ENCODE measurements at regions not wholly inside any gene's neighbourhood (a gene's known extent, or its start where the extent isn't known, plus 50 kb on each side); places are given as distances from the start of the nearest gene placed in this dataset.

GRCh38 chr5:21184581-21184980 lies 1196.6 kb upstream of the CDH18 start:
- TF ChIP-seq CTCF (IDR thresholded peaks at IDR 0.05 in 2 of 3, conservative IDR thresholded peaks at IDR 0.05 in 1 of 3; ENCODE audit: control insufficient read depth in 2 of 3, extremely low read depth in 1 of 3, insufficient read depth in 1 of 3, low read depth in 3 of 3, low read length in 3 of 3) (no peak), CBFB (IDR thresholded peaks at IDR 0.05; ENCODE audit: low read depth) (no peak), HCFC1 (IDR thresholded peaks at IDR 0.05; ENCODE audit: low read length) (no peak), CHD2 (IDR thresholded peaks at IDR 0.05; ENCODE audit: borderline replicate concordance, low read depth, low read length) (no peak), GABPA (IDR thresholded peaks at IDR 0.05; ENCODE audit: low read depth) (no peak), ZBTB33 (IDR thresholded peaks at IDR 0.05) (no peak), TCF7 (IDR thresholded peaks at IDR 0.05; ENCODE audit: borderline replicate concordance) (no peak), ZBTB4 (CRISPR knock-in tag; IDR thresholded peaks at IDR 0.05) (no peak), EZH2 (IDR thresholded peaks at IDR 0.05; ENCODE audit: borderline replicate concordance, control insufficient read depth, low read depth, low read length) (no peak), USF2 (IDR thresholded peaks at IDR 0.05; ENCODE audit: borderline replicate concordance, low read depth, low read length) (no peak), MLLT1 (IDR thresholded peaks at IDR 0.05) (no peak)

Data from GM12878 (cell line).